GM12873 (cell line): ENCODE measurements at regions not wholly inside any gene's neighbourhood (a gene's known extent, or its start where the extent isn't known, plus 50 kb on each side); places are given as distances from the start of the nearest gene placed in this dataset.

Experiments
- CTCF ChIP-seq: IDR thresholded peaks from 2 replicates; pipeline ENCODE4 v1.5.1; 2012; ENCODE audit warnings: low read depth, mild to moderate bottlenecking, moderate library complexity, low read length, control low read depth; ENCODE audit not compliant: insufficient read depth; ENCODE audit errors: missing control alignments

GRCh38 chr12:19811922-19812321, 372.6 kb downstream of the AEBP2 start:
- no peak for TF ChIP-seq CTCF

GRCh38 chr12:19819231-19819630, 379.9 kb downstream of the AEBP2 start:
- TF ChIP-seq CTCF: no peak

- TF ChIP-seq CTCF: no peak
These were observed 383.2 kb downstream of the AEBP2 start for GRCh38 chr12:19822476-19822875.

- no peak for TF ChIP-seq CTCF
These were observed 387.8 kb downstream of the AEBP2 start for GRCh38 chr12:19826980-19827550.

- no peak for TF ChIP-seq CTCF
These were observed 390.0 kb downstream of the AEBP2 start for GRCh38 chr12:19829100-19829853.

GRCh38 chr12:19830446-19830845, 391.2 kb downstream of the AEBP2 start:
- no peak for TF ChIP-seq CTCF

- no peak for TF ChIP-seq CTCF
These were observed 394.6 kb downstream of the AEBP2 start for GRCh38 chr12:19833775-19834501.
